Esophagus muscularis mucosa (tissue), 4 donors: ENCODE measurements at regions not wholly inside any gene's neighbourhood (a gene's known extent, or its start where the extent isn't known, plus 50 kb on each side); places are given as distances from the start of the nearest gene placed in this dataset.

Experiments
- DNase-seq: peaks from one replicate; pipeline ENCODE4 v3.0.0-alpha.2; 2017; ENCODE audit errors: extremely low spot score
- H3K27ac ChIP-seq, 4 donors: fragments of 200-600 bp; sonication (generic); replicated peaks in 1 of 4; 1 replicate in 3 of 4; 2 replicates in 1 of 4; pipeline ENCODE4 v1.5.1; 2016 to 2019; ENCODE audit warnings: mild to moderate bottlenecking in 1 of 4
- H3K27me3 ChIP-seq, 4 donors: fragments of 200-600 bp; sonication (generic); one replicate each; pipeline versions ENCODE4 v1.5.1 to v1.6.0; 2016 to 2019
- H3K36me3 ChIP-seq, 4 donors: fragments of 200-600 bp; sonication (generic); one replicate each; pipeline ENCODE4 v1.5.1; 2016 to 2019
- H3K4me1 ChIP-seq, 4 donors: fragments of 200-600 bp; sonication (generic); one replicate each; pipeline ENCODE4 v1.5.1; 2016 to 2019
- H3K4me3 ChIP-seq, 4 donors: fragments of 200-600 bp; sonication (generic); 1 replicate in 2 of 4; 2 replicates in 2 of 4; pipeline ENCODE4 v1.5.1; 2016 to 2019; ENCODE audit warnings: mild to moderate bottlenecking in 4 of 4, moderate library complexity in 1 of 4
- H3K9me3 ChIP-seq, 4 donors: fragments of 200-600 bp; sonication (generic); 1 replicate in 3 of 4; 2 replicates in 1 of 4; pipeline ENCODE4 v1.5.1; 2016 to 2019
- CTCF ChIP-seq, 3 experiments: fragments of 200-600 bp in 2 of 3; fragments of 450-650 bp in 1 of 3; sonication (generic) in 2 of 3; IDR thresholded peaks; one replicate each; pipeline ENCODE4 v1.5.1; 2017 to 2019; ENCODE audit warnings: antibody characterized with exemption in 3 of 3, mild to moderate bottlenecking in 2 of 3, moderate library complexity in 1 of 3
- EP300 ChIP-seq: sonication (generic); formaldehyde crosslinking; IDR thresholded peaks from one replicate; pipeline ENCODE4 v1.6.1; 2017; ENCODE audit warnings: antibody characterized with exemption
- POLR2A ChIP-seq: fragments of 450-650 bp; IDR thresholded peaks from one replicate; pipeline ENCODE4 v1.6.1; 2017; ENCODE audit warnings: antibody characterized with exemption, moderate library complexity, mild to moderate bottlenecking, low read depth
- POLR2AphosphoS5 ChIP-seq, 2 donors: sonication (generic); formaldehyde crosslinking; IDR thresholded peaks; one replicate each; pipeline ENCODE4 v1.6.1; 2017; ENCODE audit warnings: antibody characterized with exemption in 2 of 2
- WGBS: methylation state at CpG from one replicate; pipeline ENCODE4 v1.1.5; 2018; 5-methylcytosine and 5-hydroxymethylcytosine counted together
- intact Hi-C: fragments of 100-400 bp; cut with DNase I; formaldehyde crosslinking; loops from one replicate; pipeline ENCODE4 v1.15.1; 2023

GRCh38 chr2:10992023-10992791 lies 80.5 kb downstream of the KCNF1 start:
- Histone ChIP-seq H3K4me3 (no peak overlapping the region), H3K36me3 (no peaks in the 10 kb centered on the region), H3K4me1 (no peaks in the 10 kb centered on the region), H3K27me3 (no peaks in the 10 kb centered on the region), H3K27ac (no peak overlapping the region), H3K9me3 (no peaks in the 10 kb centered on the region)
- no peak for DNase-seq
- intact Hi-C loops, result no loop called here
- TF ChIP-seq CTCF (IDR thresholded peaks at IDR 0.05), result no peak
- TF ChIP-seq POLR2A, result no peak
- TF ChIP-seq EP300, result no peak
- TF ChIP-seq POLR2AphosphoS5 (IDR thresholded peaks at IDR 0.05), result no peak
- WGBS, result 89% methylated on average over 14 of the region's 14 CpGs

GRCh38 chr2:10993001-10993481 lies 81.3 kb downstream of the KCNF1 start:
- Histone ChIP-seq H3K27me3 (no peaks in the 10 kb centered on the region), H3K27ac (no peak overlapping the region), H3K9me3 (no peaks in the 10 kb centered on the region), H3K4me3 (no peak overlapping the region), H3K36me3 (no peaks in the 10 kb centered on the region), H3K4me1 (no peaks in the 10 kb centered on the region)
- intact Hi-C loops, result no loop called here
- 61% methylated on average over 8 of the region's 8 CpGs for WGBS
- DNase-seq, result no peak
- TF ChIP-seq POLR2A, result no peak
- no peak for TF ChIP-seq CTCF (IDR thresholded peaks at IDR 0.05)
- TF ChIP-seq EP300, result no peak
- TF ChIP-seq POLR2AphosphoS5 (IDR thresholded peaks at IDR 0.05), result no peak

GRCh38 chr2:10995366-10995970 lies 83.7 kb downstream of the KCNF1 start:
- no peaks in the 10 kb centered on the region for H3K27me3 ChIP-seq
- 81% methylated on average over 13 of the region's 13 CpGs for WGBS
- H3K36me3 ChIP-seq, result no peaks in the 10 kb centered on the region
- no peak for DNase-seq
- H3K27ac ChIP-seq, result no peak overlapping the region
- no peak for TF ChIP-seq EP300
- H3K4me3 ChIP-seq, result no peak overlapping the region
- H3K9me3 ChIP-seq, result no peaks in the 10 kb centered on the region
- no peaks in the 10 kb centered on the region for H3K4me1 ChIP-seq
- intact Hi-C loops, result no loop called here

- TF ChIP-seq CTCF (IDR thresholded peaks at IDR 0.05) (no peak), POLR2A (no peak), EP300 (no peak), POLR2AphosphoS5 (IDR thresholded peaks at IDR 0.05) (no peak)
- DNase-seq, result no peak
- no peak overlapping the region for H3K4me3 ChIP-seq
- H3K36me3 ChIP-seq, result no peaks in the 10 kb centered on the region
- intact Hi-C loops, result no loop called here
- H3K9me3 ChIP-seq, result no peaks in the 10 kb centered on the region
- no peak overlapping the region for H3K27ac ChIP-seq
- WGBS, result 91% methylated on average over 3 of the region's 3 CpGs
- no peaks in the 10 kb centered on the region for H3K4me1 ChIP-seq
- no peaks in the 10 kb centered on the region for H3K27me3 ChIP-seq
Measured at GRCh38 chr2:11004199-11004598, 92.5 kb downstream of the KCNF1 start.

GRCh38 chr2:11005032-11005431 lies 93.3 kb downstream of the KCNF1 start:
- intact Hi-C loops, result no loop called here
- no peak for DNase-seq
- 87% methylated on average over 3 of the region's 5 CpGs for WGBS
- TF ChIP-seq EP300 (no peak), CTCF (IDR thresholded peaks at IDR 0.05) (no peak)
- H3K27me3 ChIP-seq, result no peaks in the 10 kb centered on the region
- H3K27ac ChIP-seq, result no peak overlapping the region
- no peaks in the 10 kb centered on the region for H3K36me3 ChIP-seq
- H3K4me1 ChIP-seq, result no peaks in the 10 kb centered on the region
- H3K9me3 ChIP-seq, result peaks cover 0 to under 1% (median 0%) of the 10 kb centered on the region in 4 donors
- H3K4me3 ChIP-seq, result no peak overlapping the region
